HPDE6-E6E7 (cell line): ENCODE measurements at regions not wholly inside any gene's neighbourhood (a gene's known extent, or its start where the extent isn't known, plus 50 kb on each side); places are given as distances from the start of the nearest gene placed in this dataset.

Experiments
- DNase-seq: peaks from one replicate; pipeline ENCODE4 v3.0.0; 2011; ENCODE audit warnings: missing footprints; ENCODE audit errors: extremely low spot score

- no peak for DNase-seq
Measured at GRCh38 chr13:78979349-78979748, 320.4 kb upstream of the OBI1 start.

DNA sequence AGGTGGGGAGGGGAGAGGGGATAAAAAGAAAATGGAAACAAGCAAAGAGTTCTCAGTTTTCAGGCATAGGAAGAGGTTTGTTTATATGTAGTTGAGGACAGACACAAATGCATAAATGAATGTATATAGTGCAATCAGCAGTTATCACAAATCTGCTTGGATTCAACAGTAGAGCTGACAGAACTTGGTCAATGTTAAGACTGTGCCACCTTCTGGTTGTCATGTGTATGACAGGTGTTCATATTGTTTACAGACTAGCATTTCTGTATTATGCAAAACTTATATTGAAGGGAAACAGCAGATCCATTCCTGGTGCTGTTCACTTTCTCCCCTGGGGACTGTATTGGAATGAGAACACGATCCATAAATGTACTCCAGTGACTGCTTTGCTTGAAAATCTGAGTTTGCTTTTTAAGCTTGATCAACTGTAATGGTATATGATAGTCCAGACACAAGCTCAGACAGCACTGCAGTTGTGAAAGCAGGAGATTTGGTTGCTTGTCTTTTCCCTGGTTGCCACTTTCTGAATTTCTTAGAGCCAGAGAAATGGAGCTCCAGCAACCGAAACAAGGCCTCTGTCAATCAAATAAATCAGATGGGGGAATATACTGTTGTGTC, 319.5 kb upstream of the OBI1 start:
- peak; percentile 31 for DNase-seq

GRCh38 chr13:78977311-78977710, 318.4 kb upstream of the OBI1 start:
- DNase-seq = no peak

DNA sequence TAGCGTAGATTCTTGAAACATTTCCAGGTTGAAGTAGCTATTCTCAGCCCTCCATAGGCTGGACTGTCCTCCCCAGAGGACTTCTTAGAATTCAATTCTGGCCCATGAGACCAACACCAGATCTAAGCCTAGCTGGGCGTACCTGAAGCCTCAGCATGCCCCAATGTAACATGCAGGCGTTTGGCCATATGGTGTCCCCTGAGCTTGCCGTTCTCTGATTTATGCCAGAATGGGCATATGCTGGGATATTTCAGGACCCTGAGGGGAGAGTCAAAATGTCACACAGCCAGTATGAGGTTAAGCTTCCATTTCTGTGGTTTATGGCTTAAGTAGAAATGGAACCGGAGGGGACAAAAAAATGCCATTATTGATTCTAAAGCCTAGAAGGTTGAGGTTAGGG, 317.7 kb upstream of the OBI1 start:
- DNase-seq = no peak

DNA sequence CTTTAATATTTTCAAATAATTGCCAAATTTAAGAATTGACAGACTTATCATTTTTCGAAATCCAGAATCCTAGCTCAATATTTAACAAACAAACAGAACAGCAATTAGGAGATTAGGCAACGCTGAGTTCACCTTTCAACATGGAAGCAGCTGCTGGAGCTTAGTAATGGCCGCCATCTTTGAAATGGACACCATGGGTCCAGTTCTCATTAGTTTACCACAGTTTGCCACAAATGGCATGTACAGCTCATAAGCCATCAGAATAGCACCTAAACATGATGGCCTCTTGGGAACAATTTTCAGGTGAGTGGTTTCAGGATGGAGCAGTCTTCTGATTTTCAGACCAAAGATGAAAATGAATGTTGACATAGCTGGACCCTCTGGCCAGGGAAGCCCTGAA, 313.6 kb upstream of the OBI1 start:
- no peak for DNase-seq

- no peak for DNase-seq
Measured at GRCh38 chr13:78971355-78972025, 312.5 kb upstream of the OBI1 start.

- DNase-seq = no peak
Measured at GRCh38 chr13:78960881-78961280, 301.9 kb upstream of the OBI1 start.

- DNase-seq = no peak
Measured at GRCh38 chr13:78958006-78958405, 299.1 kb upstream of the OBI1 start.

GRCh38 chr13:78940455-78941130, 281.6 kb upstream of the OBI1 start:
- DNase-seq = no peak

GRCh38 chr13:78934336-78934735, 275.4 kb upstream of the OBI1 start:
- DNase-seq = no peak

DNA sequence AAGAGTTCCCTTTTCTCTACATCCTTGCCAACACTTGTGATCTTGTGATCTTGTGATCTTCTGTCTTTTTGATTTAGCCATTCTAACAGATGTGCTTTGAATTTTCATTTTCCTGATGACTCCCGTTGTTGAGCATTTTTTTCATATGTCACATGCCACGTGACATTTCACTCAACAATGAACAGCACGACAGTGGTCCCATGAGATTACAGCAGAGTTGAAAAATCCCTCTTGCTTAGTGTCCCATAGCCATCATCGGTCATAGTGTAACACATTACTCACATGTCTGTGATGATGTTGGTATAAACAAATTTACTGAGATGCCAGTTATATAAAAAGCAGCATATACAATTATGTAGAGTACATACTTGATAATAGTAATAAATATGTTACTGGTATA, 256.1 kb upstream of the OBI1 start:
- DNase-seq = no peak

GRCh38 chr13:78913656-78914055, 254.7 kb upstream of the OBI1 start:
- no peak for DNase-seq

DNA sequence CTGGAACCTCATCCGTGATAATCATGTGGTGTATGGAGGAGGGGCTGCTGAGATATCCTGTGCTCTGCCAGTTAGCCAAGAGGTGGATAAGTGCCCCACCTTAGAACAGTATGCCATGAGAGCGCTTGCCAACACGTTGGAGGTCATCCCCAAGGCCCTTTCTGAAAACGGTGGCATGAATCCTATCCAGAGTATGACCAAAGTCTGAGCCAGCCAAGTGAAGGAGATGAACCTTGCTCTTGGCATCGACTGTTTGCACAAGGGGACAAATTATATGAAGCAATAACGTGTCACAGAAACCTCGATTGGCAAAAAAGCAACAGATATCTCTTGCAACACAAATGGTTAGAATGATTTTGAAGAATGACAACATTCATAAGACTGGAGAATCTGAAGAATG, 251.2 kb upstream of the OBI1 start:
- no peak for DNase-seq

DNA sequence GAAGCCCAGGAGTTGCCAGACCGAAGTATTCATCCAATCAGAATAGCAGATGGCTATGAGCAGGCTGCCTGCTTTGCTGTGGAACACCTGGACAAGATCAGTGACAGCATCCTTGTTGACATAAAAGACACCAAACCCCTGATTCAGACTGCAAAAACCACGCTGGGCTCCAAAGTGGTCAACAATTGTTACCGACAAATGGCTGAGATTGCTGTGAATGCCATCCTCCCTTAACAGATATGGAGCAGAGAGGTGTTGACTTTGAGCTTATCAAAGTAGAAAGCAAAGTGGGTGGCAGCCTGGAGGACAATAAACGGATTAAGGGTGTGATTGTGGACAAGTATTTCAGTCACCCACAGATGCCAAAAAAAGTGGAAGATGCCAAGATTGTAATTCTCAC, 250.3 kb upstream of the OBI1 start:
- no peak for DNase-seq

DNA sequence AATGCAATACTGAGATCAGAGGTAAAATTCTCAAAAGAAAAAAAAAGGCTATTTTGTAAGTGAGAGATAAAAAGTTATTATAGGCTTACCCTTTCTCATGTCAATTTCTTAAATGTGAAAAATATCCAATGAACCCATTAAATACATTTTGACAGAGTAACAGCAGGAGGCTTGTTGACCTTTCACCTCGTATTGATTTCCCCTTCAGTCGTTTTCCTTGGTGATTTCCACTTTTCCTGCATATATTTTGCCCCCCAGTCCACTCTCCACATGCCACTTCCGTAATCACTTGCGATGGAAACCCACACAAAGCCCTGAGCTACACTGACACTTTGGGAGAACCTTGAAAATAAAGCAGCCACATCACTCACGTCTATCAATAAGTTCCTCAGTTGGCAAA, 248.1 kb upstream of the OBI1 start:
- no peak for DNase-seq

GRCh38 chr13:78897200-78897599, 238.2 kb upstream of the OBI1 start:
- DNase-seq = no peak

DNA sequence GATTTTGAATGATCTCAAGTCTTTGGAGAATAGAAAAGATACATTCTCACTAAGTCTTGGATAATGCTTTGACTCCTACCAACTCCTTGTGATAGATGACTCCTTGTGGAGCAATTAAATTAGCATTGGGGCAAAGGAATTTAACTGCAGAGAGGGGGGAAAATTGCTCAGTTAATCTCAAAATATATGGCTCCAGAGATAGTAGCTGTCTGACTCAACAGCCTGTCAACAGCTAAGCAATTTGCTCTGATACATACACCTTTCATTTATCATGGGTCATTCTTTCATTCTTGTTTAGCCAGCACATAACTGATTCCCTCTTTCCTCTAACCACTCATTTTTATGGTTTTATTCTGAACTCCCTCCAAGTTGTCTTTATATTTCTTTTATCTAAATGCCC, 225.6 kb upstream of the OBI1 start:
- no peak for DNase-seq

GRCh38 chr13:78881751-78882150, 222.8 kb upstream of the OBI1 start:
- DNase-seq = no peak

DNA sequence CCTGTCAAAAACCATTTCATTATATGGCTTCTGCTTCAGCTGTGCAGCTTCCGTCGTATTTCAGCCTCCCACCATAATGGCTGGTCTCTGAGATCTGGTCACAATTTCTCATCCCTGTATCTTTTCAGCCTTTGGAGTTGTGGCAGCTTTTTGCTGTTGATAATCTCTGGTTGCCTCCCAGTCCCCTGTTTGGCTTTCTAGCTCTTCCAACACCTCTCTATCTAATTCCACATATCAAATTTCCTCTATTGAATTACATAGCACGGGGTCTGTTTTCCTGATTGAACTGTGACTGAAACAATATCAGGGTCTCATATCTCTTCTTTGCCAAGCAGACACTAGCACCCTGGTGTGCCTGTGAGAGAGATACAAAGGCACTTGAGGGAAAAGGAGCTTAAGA, 222.1 kb upstream of the OBI1 start:
- DNase-seq = no peak

DNA sequence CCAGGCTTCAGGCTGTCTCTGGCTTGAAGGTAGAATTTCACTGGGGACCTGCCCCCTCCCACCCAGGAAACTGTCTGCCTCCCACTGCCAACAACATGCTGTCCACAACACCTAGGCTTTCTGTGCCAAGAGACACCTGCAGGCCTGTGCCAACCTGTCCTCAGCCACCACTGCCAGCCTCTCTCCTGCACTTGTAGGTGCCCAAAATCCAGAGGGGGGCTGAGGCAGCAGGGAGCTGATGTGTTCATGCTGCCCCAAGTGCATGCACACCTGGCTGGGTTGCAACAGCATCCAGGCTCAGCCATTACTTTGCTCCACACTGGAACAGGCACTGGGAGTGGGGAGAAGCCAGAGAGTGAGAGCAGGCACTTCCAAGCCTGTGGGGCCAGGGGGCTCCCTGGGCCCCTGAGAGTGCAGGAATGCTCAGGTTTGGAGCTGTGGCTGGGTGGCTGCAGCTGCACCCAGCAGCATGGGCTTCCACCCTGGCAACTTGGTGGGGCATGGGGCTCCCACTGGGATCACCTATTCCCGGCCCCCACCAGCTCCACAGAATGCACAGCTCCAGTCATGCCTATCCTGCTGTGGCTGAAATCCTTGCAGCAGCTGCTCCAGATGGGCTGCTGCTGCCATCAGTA, 218.1 kb upstream of the OBI1 start:
- DNase-seq = no peak

DNA sequence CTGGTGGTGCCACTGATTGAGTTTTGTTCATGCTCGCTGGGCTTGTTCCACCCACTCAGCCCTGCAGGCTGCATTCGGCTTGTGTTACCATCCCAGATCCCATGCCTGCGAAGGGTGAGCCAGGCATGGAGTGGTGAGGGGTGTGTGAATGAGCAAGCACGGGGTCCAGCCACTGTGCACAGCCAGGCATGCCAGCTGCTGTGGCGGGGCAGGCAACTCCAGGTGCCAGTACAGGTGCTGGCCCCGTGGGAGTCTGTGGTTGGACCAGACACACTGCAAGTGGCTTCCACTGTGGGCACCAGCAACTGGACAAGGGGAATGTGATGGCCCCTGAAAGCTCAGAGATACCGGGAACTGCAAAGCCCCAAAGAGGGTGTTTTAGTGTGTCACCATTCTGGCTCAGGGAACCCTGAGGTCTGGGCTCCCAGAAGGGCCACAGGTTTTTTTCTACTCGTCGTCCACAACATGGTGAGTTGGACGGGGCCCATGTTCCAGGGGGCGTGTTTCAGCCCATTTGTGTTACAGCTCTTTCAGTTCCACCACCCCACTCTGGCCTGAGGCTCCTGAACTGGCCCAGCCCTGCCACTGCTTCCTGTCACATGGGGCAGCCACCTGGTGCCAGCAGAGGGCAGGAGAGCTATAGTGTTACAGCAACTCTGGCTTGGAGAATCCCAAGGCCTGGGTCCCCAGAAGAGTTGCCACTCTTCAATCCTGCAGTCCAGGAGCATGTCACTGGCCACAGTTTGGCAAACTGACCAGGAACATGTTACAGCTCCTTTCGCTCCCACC, 217.0 kb upstream of the OBI1 start:
- DNase-seq = no peak

DNA sequence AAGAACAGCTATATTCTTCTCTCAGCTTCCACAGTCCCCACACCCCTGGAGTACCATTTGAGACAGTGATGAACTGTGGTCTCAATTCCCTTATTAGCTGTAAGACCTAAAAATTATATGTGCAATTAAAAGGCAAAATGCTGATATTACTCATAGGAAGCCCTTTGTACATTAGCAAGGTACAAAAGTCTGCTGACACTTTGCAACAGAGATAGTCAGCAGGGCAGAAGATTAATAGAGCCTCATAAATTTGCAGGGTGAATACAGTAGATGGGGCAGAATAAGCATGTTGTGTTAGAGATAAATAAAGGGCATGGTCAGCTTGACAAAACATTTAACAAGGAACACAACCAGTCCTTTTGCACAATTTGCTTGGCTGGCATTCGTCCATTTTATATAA, 210.0 kb upstream of the OBI1 start:
- no peak for DNase-seq
